Mesenchymal stem cell (in vitro differentiated cells and primary cell): ENCODE measurements at regions not wholly inside any gene's neighbourhood (a gene's known extent, or its start where the extent isn't known, plus 50 kb on each side); places are given as distances from the start of the nearest gene placed in this dataset.

ENCODE experiments used
- DNase-seq: peaks from one replicate; pipeline ENCODE4 v3.0.0-alpha.2; 2013
- H2AFZ ChIP-seq: one replicate; pipeline ENCODE4 v1.6.1; 2013; ENCODE audit warnings: low read depth, mild to moderate bottlenecking, control low read depth, inconsistent platforms, low read length, moderate library complexity
- H2AK5ac ChIP-seq: 2 replicates; pipeline ENCODE4 v1.6.1; 2013; ENCODE audit warnings: low read length, moderate library complexity, mild to moderate bottlenecking, inconsistent platforms; ENCODE audit not compliant: severe bottlenecking
- H2BK120ac ChIP-seq: one replicate; pipeline ENCODE4 v1.6.1; 2013; ENCODE audit warnings: low read depth, mild to moderate bottlenecking, inconsistent platforms, low read length, moderate library complexity
- H2BK12ac ChIP-seq, 2 experiments: one replicate each; pipeline ENCODE4 v1.6.1; 2013; ENCODE audit warnings: inconsistent platforms in 2 of 2, low read length in 2 of 2, mild to moderate bottlenecking in 2 of 2, moderate library complexity in 2 of 2, control low read depth in 1 of 2
- H2BK15ac ChIP-seq: one replicate; pipeline ENCODE4 v1.6.1; 2013; ENCODE audit warnings: mild to moderate bottlenecking, low read depth, inconsistent platforms; ENCODE audit not compliant: poor library complexity, severe bottlenecking
- H2BK5ac ChIP-seq: 2 replicates; pipeline ENCODE4 v1.6.1; 2013; ENCODE audit warnings: low read depth, mild to moderate bottlenecking, low read length, control low read depth, inconsistent platforms; ENCODE audit not compliant: poor library complexity, severe bottlenecking
- H3K14ac ChIP-seq, 2 experiments: one replicate each; pipeline ENCODE4 v1.6.1; 2013; ENCODE audit warnings: inconsistent platforms in 2 of 2, low read length in 2 of 2, control low read depth in 1 of 2, mild to moderate bottlenecking in 1 of 2, moderate library complexity in 1 of 2
- H3K18ac ChIP-seq, 2 experiments: one replicate each; pipeline ENCODE4 v1.6.1; 2013; ENCODE audit warnings: inconsistent platforms in 2 of 2, low read length in 2 of 2, control low read depth in 1 of 2, low read depth in 1 of 2, mild to moderate bottlenecking in 1 of 2
- H3K23ac ChIP-seq, 2 experiments: one replicate each; pipeline ENCODE4 v1.6.1; 2013; ENCODE audit warnings: inconsistent platforms in 2 of 2, low read length in 2 of 2, mild to moderate bottlenecking in 2 of 2, moderate library complexity in 2 of 2, control low read depth in 1 of 2
- H3K27ac ChIP-seq: 2 replicates; pipeline ENCODE4 v1.5.1; 2013; ENCODE audit warnings: mild to moderate bottlenecking, moderate library complexity, low read length, control low read depth, inconsistent platforms; ENCODE audit not compliant: poor library complexity, severe bottlenecking
- H3K27me3 ChIP-seq, 2 experiments: 2 replicates each; pipeline versions ENCODE4 v1.6.1 to v1.7.0; 2013; ENCODE audit warnings: low read length in 2 of 2, mild to moderate bottlenecking in 2 of 2, moderate library complexity in 2 of 2, control low read depth in 1 of 2, inconsistent platforms in 1 of 2; ENCODE audit not compliant: control insufficient read depth in 1 of 2, insufficient read depth in 1 of 2
- H3K36me3 ChIP-seq, 2 experiments: 2 replicates each; pipeline versions ENCODE4 v1.6.1 to v1.7.0; 2013; ENCODE audit warnings: low read length in 2 of 2, control low read depth in 1 of 2, inconsistent platforms in 1 of 2, low read depth in 1 of 2, mild to moderate bottlenecking in 1 of 2; ENCODE audit not compliant: insufficient read depth in 2 of 2, control insufficient read depth in 1 of 2
- H3K4ac ChIP-seq, 2 experiments: one replicate each; pipeline ENCODE4 v1.6.1; 2013; ENCODE audit warnings: inconsistent platforms in 2 of 2, low read length in 2 of 2, mild to moderate bottlenecking in 2 of 2, moderate library complexity in 2 of 2, control low read depth in 1 of 2, low read depth in 1 of 2
- H3K4me1 ChIP-seq: 2 replicates; pipeline ENCODE4 v1.6.1; 2013; ENCODE audit warnings: low read depth, low read length, control low read depth; ENCODE audit not compliant: control insufficient read depth, insufficient read depth
- H3K4me2 ChIP-seq: 2 replicates; pipeline ENCODE4 v1.6.1; 2013; ENCODE audit warnings: low read length, mild to moderate bottlenecking, inconsistent platforms; ENCODE audit not compliant: poor library complexity, severe bottlenecking
- H3K4me3 ChIP-seq, 2 experiments: 2 replicates each; pipeline versions ENCODE4 v1.5.1 to v1.7.0; 2013; ENCODE audit warnings: low read length in 2 of 2, mild to moderate bottlenecking in 2 of 2, control low read depth in 1 of 2, low read depth in 1 of 2; ENCODE audit not compliant: insufficient read depth in 1 of 2
- H3K79me1 ChIP-seq: replicated peaks from 2 replicates; pipeline ENCODE4 v1.6.1; 2013; ENCODE audit warnings: mild to moderate bottlenecking, control low read depth, low read length, inconsistent platforms; ENCODE audit not compliant: poor library complexity, severe bottlenecking
- H3K9ac ChIP-seq: 2 replicates; pipeline ENCODE4 v1.7.0; 2013; ENCODE audit warnings: mild to moderate bottlenecking, low read length, moderate library complexity
- H3K9me3 ChIP-seq: 2 replicates; pipeline ENCODE4 v1.7.0; 2013; ENCODE audit warnings: mild to moderate bottlenecking, low read length; ENCODE audit not compliant: control insufficient read depth
- H4K8ac ChIP-seq: one replicate; pipeline ENCODE4 v1.6.1; 2013; ENCODE audit warnings: inconsistent platforms, mild to moderate bottlenecking, low read length, moderate library complexity
- H4K91ac ChIP-seq: one replicate; pipeline ENCODE4 v1.6.1; 2013; ENCODE audit warnings: mild to moderate bottlenecking, low read length, inconsistent platforms
- WGBS: methylation state at CpG from one replicate; pipeline ENCODE4 v1.1.7; 2013; ENCODE audit warnings: mixed read lengths; 5-methylcytosine and 5-hydroxymethylcytosine counted together

- H2BK5ac ChIP-seq = no peak overlapping the region
- H3K4me3 ChIP-seq = no peak overlapping the region
- H4K91ac ChIP-seq = no peak overlapping the region
- no peak overlapping the region for H2BK15ac ChIP-seq
- no peak overlapping the region for H3K18ac ChIP-seq
- no peak for DNase-seq
- no peak overlapping the region for H3K4me2 ChIP-seq
- no peaks in the 10 kb centered on the region for H3K4me1 ChIP-seq
- no peak overlapping the region for H3K27ac ChIP-seq
- no peak overlapping the region for H3K4ac ChIP-seq
- H3K14ac ChIP-seq = no peak overlapping the region
- H3K23ac ChIP-seq = no peak overlapping the region
- H2AFZ ChIP-seq = no peak overlapping the region
- no peaks in the 10 kb centered on the region for H3K9me3 ChIP-seq
- no peak overlapping the region for H4K8ac ChIP-seq
- no peak overlapping the region for H2BK12ac ChIP-seq
- H3K36me3 ChIP-seq = no peaks in the 10 kb centered on the region
- no peak overlapping the region for H3K9ac ChIP-seq
- WGBS = 80% methylated on average over 1 of the region's 1 CpG
- no peak overlapping the region for H2BK120ac ChIP-seq
- H2AK5ac ChIP-seq = no peak overlapping the region
- no peaks in the 10 kb centered on the region for H3K27me3 ChIP-seq
- H3K79me1 ChIP-seq = no peaks in the 10 kb centered on the region
These were observed 262.4 kb downstream of the RND3 start for GRCh38 chr2:150225030-150225429.

GRCh38 chr2:150224321-150224720, 263.1 kb downstream of the RND3 start:
- Histone ChIP-seq H4K91ac (no peak overlapping the region), H2BK15ac (no peak overlapping the region), H2AFZ (no peak overlapping the region), H3K4ac (no peak overlapping the region), H3K18ac (no peak overlapping the region), H3K79me1 (no peaks in the 10 kb centered on the region), H2BK5ac (no peak overlapping the region), H3K23ac (no peak overlapping the region), H3K27me3 (no peaks in the 10 kb centered on the region), H3K4me3 (no peak overlapping the region), H3K27ac (no peak overlapping the region), H2AK5ac (peak overlapping the region; percentile 7), H3K9ac (no peak overlapping the region), H3K4me2 (no peak overlapping the region), H2BK120ac (no peak overlapping the region), H3K4me1 (no peaks in the 10 kb centered on the region), H4K8ac (no peak overlapping the region), H3K9me3 (no peaks in the 10 kb centered on the region), H3K14ac (no peak overlapping the region), H3K36me3 (no peaks in the 10 kb centered on the region), H2BK12ac (peak overlapping the region in 1 of 2 experiments; percentile 54)
- 92% methylated on average over 3 of the region's 3 CpGs for WGBS
- no peak for DNase-seq

GRCh38 chr2:150222942-150223341, 264.5 kb downstream of the RND3 start:
- no peak for DNase-seq
- H3K14ac ChIP-seq = no peak overlapping the region
- H3K27ac ChIP-seq = no peak overlapping the region
- H2BK12ac ChIP-seq = no peak overlapping the region
- H2BK5ac ChIP-seq = no peak overlapping the region
- H3K4me2 ChIP-seq = no peak overlapping the region
- H3K4ac ChIP-seq = no peak overlapping the region
- no peak overlapping the region for H2BK120ac ChIP-seq
- no peaks in the 10 kb centered on the region for H3K36me3 ChIP-seq
- no peak overlapping the region for H2BK15ac ChIP-seq
- H3K27me3 ChIP-seq = no peaks in the 10 kb centered on the region
- H3K9me3 ChIP-seq = no peaks in the 10 kb centered on the region
- H3K79me1 ChIP-seq = no peaks in the 10 kb centered on the region
- no peak overlapping the region for H3K18ac ChIP-seq
- H3K4me3 ChIP-seq = no peak overlapping the region
- H4K8ac ChIP-seq = no peak overlapping the region
- H3K9ac ChIP-seq = no peak overlapping the region
- H3K4me1 ChIP-seq = no peaks in the 10 kb centered on the region
- WGBS = 97% methylated on average over 5 of the region's 5 CpGs
- H4K91ac ChIP-seq = no peak overlapping the region
- no peak overlapping the region for H2AFZ ChIP-seq
- no peak overlapping the region for H2AK5ac ChIP-seq
- H3K23ac ChIP-seq = no peak overlapping the region

- no peak overlapping the region for H3K27ac ChIP-seq
These were observed 265.1 kb downstream of the RND3 start for GRCh38 chr2:150222379-150222778.

More at GRCh38 chr2:150222379-150222778, 265.1 kb downstream of the RND3 start:
- Histone ChIP-seq H2BK15ac (no peak overlapping the region), H3K4me3 (no peak overlapping the region), H3K18ac (no peak overlapping the region), H3K4me2 (no peak overlapping the region), H3K36me3 (no peaks in the 10 kb centered on the region), H4K8ac (no peak overlapping the region), H2BK5ac (no peak overlapping the region), H2BK120ac (no peak overlapping the region), H3K27me3 (no peaks in the 10 kb centered on the region), H3K9ac (no peak overlapping the region), H2AK5ac (no peak overlapping the region), H3K4me1 (no peaks in the 10 kb centered on the region), H3K79me1 (no peaks in the 10 kb centered on the region), H2AFZ (no peak overlapping the region), H3K23ac (no peak overlapping the region), H3K4ac (no peak overlapping the region), H2BK12ac (no peak overlapping the region), H3K14ac (no peak overlapping the region), H3K9me3 (no peaks in the 10 kb centered on the region), H4K91ac (no peak overlapping the region)
- DNase-seq = no peak
- WGBS = 98% methylated on average over 4 of the region's 6 CpGs
